ENCODE measurements at regions not wholly inside any gene's neighbourhood (a gene's known extent, or its start where the extent isn't known, plus 50 kb on each side); places are given as distances from the start of the nearest gene placed in this dataset.
A peak's percentile ranks its signal among the peaks of the same experiment; 100 is the strongest.

GRCh38 chr3:106720510-106720909, 656.7 kb upstream of the CCDC54 start:
- Histone ChIP-seq H3K27me3 (ENCODE audit: control insufficient read depth in 4 of 4, insufficient read depth in 4 of 4, low read length in 3 of 4) (no peaks in the 10 kb centered on the region), H3K9ac (ENCODE audit: low read depth in 1 of 2, low read length in 2 of 2) (no peak overlapping the region), H3K4me1 (ENCODE audit: control insufficient read depth in 4 of 4, insufficient read depth in 4 of 4, low read length in 3 of 4) (no peaks in the 10 kb centered on the region), H3K4me3 (ENCODE audit: low read depth in 1 of 3, low read length in 3 of 3) (peak overlapping the region in 1 of 3 donors; percentile 13), H3K9me3 (ENCODE audit: control insufficient read depth in 4 of 4, low read length in 3 of 4) (peaks cover 0 to 4% (median 1%) of the 10 kb centered on the region in 4 donors), H3K27ac (ENCODE audit: low read depth in 1 of 2, low read length in 2 of 2) (no peak overlapping the region), H3K36me3 (ENCODE audit: control insufficient read depth in 4 of 4, insufficient read depth in 3 of 4, low read depth in 1 of 4, low read length in 3 of 4) (no peaks in the 10 kb centered on the region)
- WGBS: 88% methylated on average over 9 of the region's 9 CpGs
- DNase-seq (ENCODE audit: low spot score): no peak
- TF ChIP-seq, protein P1, sequence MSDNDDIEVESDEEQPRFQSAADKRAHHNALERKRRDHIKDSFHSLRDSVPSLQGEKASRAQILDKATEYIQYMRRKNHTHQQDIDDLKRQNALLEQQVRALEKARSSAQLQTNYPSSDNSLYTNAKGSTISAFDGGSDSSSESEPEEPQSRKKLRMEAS (IDR thresholded peaks at IDR 0.05): no peak
- TF ChIP-seq RAD21 (IDR thresholded peaks at IDR 0.05) (no peak), GABPA (IDR thresholded peaks at IDR 0.05 in 1 of 2, conservative IDR thresholded peaks at IDR 0.05 in 1 of 2) (no peak), SP1 (IDR thresholded peaks at IDR 0.05) (no peak), EGR1 (IDR thresholded peaks at IDR 0.05; ENCODE audit: low read depth in 2 of 2) (no peak), FOXA1 (IDR thresholded peaks at IDR 0.05) (no peak), HNF4A (conservative IDR thresholded peaks at IDR 0.05) (no peak), YY1 (IDR thresholded peaks at IDR 0.05) (no peak), FOXA2 (IDR thresholded peaks at IDR 0.05) (no peak), RXRA (IDR thresholded peaks at IDR 0.05) (no peak)
- TF ChIP-seq, protein P2, sequence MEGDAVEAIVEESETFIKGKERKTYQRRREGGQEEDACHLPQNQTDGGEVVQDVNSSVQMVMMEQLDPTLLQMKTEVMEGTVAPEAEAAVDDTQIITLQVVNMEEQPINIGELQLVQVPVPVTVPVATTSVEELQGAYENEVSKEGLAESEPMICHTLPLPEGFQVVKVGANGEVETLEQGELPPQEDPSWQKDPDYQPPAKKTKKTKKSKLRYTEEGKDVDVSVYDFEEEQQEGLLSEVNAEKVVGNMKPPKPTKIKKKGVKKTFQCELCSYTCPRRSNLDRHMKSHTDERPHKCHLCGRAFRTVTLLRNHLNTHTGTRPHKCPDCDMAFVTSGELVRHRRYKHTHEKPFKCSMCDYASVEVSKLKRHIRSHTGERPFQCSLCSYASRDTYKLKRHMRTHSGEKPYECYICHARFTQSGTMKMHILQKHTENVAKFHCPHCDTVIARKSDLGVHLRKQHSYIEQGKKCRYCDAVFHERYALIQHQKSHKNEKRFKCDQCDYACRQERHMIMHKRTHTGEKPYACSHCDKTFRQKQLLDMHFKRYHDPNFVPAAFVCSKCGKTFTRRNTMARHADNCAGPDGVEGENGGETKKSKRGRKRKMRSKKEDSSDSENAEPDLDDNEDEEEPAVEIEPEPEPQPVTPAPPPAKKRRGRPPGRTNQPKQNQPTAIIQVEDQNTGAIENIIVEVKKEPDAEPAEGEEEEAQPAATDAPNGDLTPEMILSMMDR (IDR thresholded peaks at IDR 0.05; ENCODE audit: low read depth, low read length, missing input control): no peak

- Histone ChIP-seq H3K27ac (ENCODE audit: low read depth in 1 of 2, low read length in 2 of 2) (no peak overlapping the region), H3K9me3 (ENCODE audit: control insufficient read depth in 4 of 4, low read length in 3 of 4) (peaks cover 0 to 4% (median 1%) of the 10 kb centered on the region in 4 donors), H3K27me3 (ENCODE audit: control insufficient read depth in 4 of 4, insufficient read depth in 4 of 4, low read length in 3 of 4) (no peaks in the 10 kb centered on the region), H3K4me1 (ENCODE audit: control insufficient read depth in 4 of 4, insufficient read depth in 4 of 4, low read length in 3 of 4) (no peaks in the 10 kb centered on the region), H3K4me3 (ENCODE audit: low read depth in 1 of 3, low read length in 3 of 3) (no peak overlapping the region), H3K36me3 (ENCODE audit: control insufficient read depth in 4 of 4, insufficient read depth in 3 of 4, low read depth in 1 of 4, low read length in 3 of 4) (no peaks in the 10 kb centered on the region), H3K9ac (ENCODE audit: low read depth in 1 of 2, low read length in 2 of 2) (no peak overlapping the region)
- 49% methylated on average over 3 of the region's 3 CpGs for WGBS
- no peak for TF ChIP-seq HNF4A (conservative IDR thresholded peaks at IDR 0.05)
- no peak for TF ChIP-seq HNF4G (IDR thresholded peaks at IDR 0.05)
- no peak for TF ChIP-seq NR2F2 (IDR thresholded peaks at IDR 0.05)
- no peak for TF ChIP-seq EGR1 (IDR thresholded peaks at IDR 0.05; ENCODE audit: low read depth in 2 of 2)
- TF ChIP-seq ATF3 (IDR thresholded peaks at IDR 0.05): no peak
- TF ChIP-seq RXRA (IDR thresholded peaks at IDR 0.05): no peak
- no peak for TF ChIP-seq FOXA2 (IDR thresholded peaks at IDR 0.05)
- TF ChIP-seq JUND (IDR thresholded peaks at IDR 0.05): no peak
- TF ChIP-seq, protein P2 (IDR thresholded peaks at IDR 0.05; ENCODE audit: low read depth, low read length, missing input control): no peak
- no peak for TF ChIP-seq GABPA (IDR thresholded peaks at IDR 0.05 in 1 of 2, conservative IDR thresholded peaks at IDR 0.05 in 1 of 2)
- TF ChIP-seq ZBTB33 (IDR thresholded peaks at IDR 0.05): no peak
- TF ChIP-seq, protein P1 (IDR thresholded peaks at IDR 0.05): no peak
- no peak for TF ChIP-seq RAD21 (IDR thresholded peaks at IDR 0.05)
- no peak for TF ChIP-seq FOXA1 (IDR thresholded peaks at IDR 0.05)
- no peak for TF ChIP-seq SP1 (IDR thresholded peaks at IDR 0.05)
- no peak for TF ChIP-seq YY1 (IDR thresholded peaks at IDR 0.05)
- TF ChIP-seq TAF1 (conservative IDR thresholded peaks at IDR 0.05): no peak
- TF ChIP-seq, protein P3, sequence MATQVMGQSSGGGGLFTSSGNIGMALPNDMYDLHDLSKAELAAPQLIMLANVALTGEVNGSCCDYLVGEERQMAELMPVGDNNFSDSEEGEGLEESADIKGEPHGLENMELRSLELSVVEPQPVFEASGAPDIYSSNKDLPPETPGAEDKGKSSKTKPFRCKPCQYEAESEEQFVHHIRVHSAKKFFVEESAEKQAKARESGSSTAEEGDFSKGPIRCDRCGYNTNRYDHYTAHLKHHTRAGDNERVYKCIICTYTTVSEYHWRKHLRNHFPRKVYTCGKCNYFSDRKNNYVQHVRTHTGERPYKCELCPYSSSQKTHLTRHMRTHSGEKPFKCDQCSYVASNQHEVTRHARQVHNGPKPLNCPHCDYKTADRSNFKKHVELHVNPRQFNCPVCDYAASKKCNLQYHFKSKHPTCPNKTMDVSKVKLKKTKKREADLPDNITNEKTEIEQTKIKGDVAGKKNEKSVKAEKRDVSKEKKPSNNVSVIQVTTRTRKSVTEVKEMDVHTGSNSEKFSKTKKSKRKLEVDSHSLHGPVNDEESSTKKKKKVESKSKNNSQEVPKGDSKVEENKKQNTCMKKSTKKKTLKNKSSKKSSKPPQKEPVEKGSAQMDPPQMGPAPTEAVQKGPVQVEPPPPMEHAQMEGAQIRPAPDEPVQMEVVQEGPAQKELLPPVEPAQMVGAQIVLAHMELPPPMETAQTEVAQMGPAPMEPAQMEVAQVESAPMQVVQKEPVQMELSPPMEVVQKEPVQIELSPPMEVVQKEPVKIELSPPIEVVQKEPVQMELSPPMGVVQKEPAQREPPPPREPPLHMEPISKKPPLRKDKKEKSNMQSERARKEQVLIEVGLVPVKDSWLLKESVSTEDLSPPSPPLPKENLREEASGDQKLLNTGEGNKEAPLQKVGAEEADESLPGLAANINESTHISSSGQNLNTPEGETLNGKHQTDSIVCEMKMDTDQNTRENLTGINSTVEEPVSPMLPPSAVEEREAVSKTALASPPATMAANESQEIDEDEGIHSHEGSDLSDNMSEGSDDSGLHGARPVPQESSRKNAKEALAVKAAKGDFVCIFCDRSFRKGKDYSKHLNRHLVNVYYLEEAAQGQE (IDR thresholded peaks at IDR 0.05): no peak
- no peak for DNase-seq (ENCODE audit: low spot score)
Observed at GRCh38 chr3:106725566-106725965, 651.7 kb upstream of the CCDC54 start.

All from liver (tissue), 8 donors.